ENCODE measurements at regions not wholly inside any gene's neighbourhood (a gene's known extent, or its start where the extent isn't known, plus 50 kb on each side); places are given as distances from the start of the nearest gene placed in this dataset.

- no peak for DNase-seq
- no peaks in the 10 kb centered on the region for H3K9me3 ChIP-seq
- TF ChIP-seq EP300 (IDR thresholded peaks at IDR 0.05) (no peak), CTCF (IDR thresholded peaks at IDR 0.05) (no peak), POLR2A (IDR thresholded peaks at IDR 0.05) (no peak)
- no peaks in the 10 kb centered on the region for H3K36me3 ChIP-seq
- WGBS, 3 donors: 52 to 60% (median 59%) methylated on average over 4 of the region's 4 CpGs
- H3K27me3 ChIP-seq: no peaks in the 10 kb centered on the region
- intact Hi-C loops (cut with DNase I): no loop called here
- no peak overlapping the region for H3K27ac ChIP-seq
- no peak overlapping the region for H3K4me3 ChIP-seq
- no peaks in the 10 kb centered on the region for H3K4me1 ChIP-seq (ENCODE audit: insufficient read depth)
Observed at GRCh38 chr12:5305886-5306545, 125.9 kb upstream of the NTF3 start.

- no peaks in the 10 kb centered on the region for H3K27me3 ChIP-seq
- DNase-seq: no peak
- no peaks in the 10 kb centered on the region for H3K9me3 ChIP-seq
- 50 to 68% (median 59%) methylated on average over 3 of the region's 3 CpGs for WGBS, 3 donors
- H3K27ac ChIP-seq: no peak overlapping the region
- intact Hi-C loops (cut with DNase I): no loop called here
- H3K4me1 ChIP-seq (ENCODE audit: insufficient read depth): no peaks in the 10 kb centered on the region
- no peaks in the 10 kb centered on the region for H3K36me3 ChIP-seq
- H3K4me3 ChIP-seq: no peak overlapping the region
- TF ChIP-seq EP300 (IDR thresholded peaks at IDR 0.05) (no peak), POLR2A (IDR thresholded peaks at IDR 0.05) (no peak), CTCF (IDR thresholded peaks at IDR 0.05) (no peak)
Observed at GRCh38 chr12:5307065-5307464, 124.8 kb upstream of the NTF3 start.

- H3K4me1 ChIP-seq (ENCODE audit: insufficient read depth): no peaks in the 10 kb centered on the region
- intact Hi-C loops (cut with DNase I): no loop called here
- no peak for DNase-seq
- no peak overlapping the region for H3K4me3 ChIP-seq
- no peak overlapping the region for H3K27ac ChIP-seq
- H3K9me3 ChIP-seq: no peaks in the 10 kb centered on the region
- no peaks in the 10 kb centered on the region for H3K36me3 ChIP-seq
- TF ChIP-seq EP300 (IDR thresholded peaks at IDR 0.05) (no peak), CTCF (IDR thresholded peaks at IDR 0.05) (no peak)
- no peaks in the 10 kb centered on the region for H3K27me3 ChIP-seq
Observed at GRCh38 chr12:5308216-5308615, 123.7 kb upstream of the NTF3 start.

GRCh38 chr12:5308996-5309395 is 122.9 kb upstream of the NTF3 start:
- Histone ChIP-seq H3K36me3 (no peaks in the 10 kb centered on the region), H3K4me1 (ENCODE audit: insufficient read depth) (no peaks in the 10 kb centered on the region), H3K4me3 (no peak overlapping the region), H3K9me3 (no peaks in the 10 kb centered on the region), H3K27ac (no peak overlapping the region), H3K27me3 (no peaks in the 10 kb centered on the region)
- intact Hi-C loops (cut with DNase I): no loop called here
- no peak for DNase-seq
- no peak for TF ChIP-seq POLR2A (IDR thresholded peaks at IDR 0.05)
- TF ChIP-seq CTCF (IDR thresholded peaks at IDR 0.05): no peak
- WGBS, 3 donors: 81 to 85% (median 81%) methylated on average over 8 of the region's 8 CpGs

Measured in ovary (tissue), 7 donors.